Type B pancreatic cell (in vitro differentiated cells): ENCODE measurements at regions not wholly inside any gene's neighbourhood (a gene's known extent, or its start where the extent isn't known, plus 50 kb on each side); places are given as distances from the start of the nearest gene placed in this dataset.

Experiments used
- DNase-seq: peaks from one replicate; pipeline ENCODE4 v3.0.0; 2021; ENCODE audit warnings: mixed read lengths; ENCODE audit not compliant: unreplicated experiment; ENCODE audit errors: extremely low spot score
- H3K27ac Mint-ChIP-seq: 2 replicates; pipeline ENCODE4 v1.8.0; 2021; ENCODE audit warnings: mild to moderate bottlenecking, mixed read lengths
- H3K27me3 Mint-ChIP-seq: 2 replicates; pipeline ENCODE4 v1.8.0; 2021; ENCODE audit warnings: mixed read lengths
- H3K36me3 Mint-ChIP-seq: 2 replicates; pipeline ENCODE4 v1.8.0; 2021; ENCODE audit warnings: mixed read lengths
- H3K4me1 Mint-ChIP-seq: one replicate; pipeline ENCODE4 v1.8.0; 2021; ENCODE audit warnings: mixed read lengths; ENCODE audit not compliant: unreplicated experiment
- H3K4me3 Mint-ChIP-seq: 2 replicates; pipeline ENCODE4 v1.8.0; 2021; ENCODE audit warnings: mild to moderate bottlenecking, mixed read lengths
- H3K9me3 Mint-ChIP-seq: 2 replicates; pipeline ENCODE4 v1.8.0; 2021; ENCODE audit warnings: mixed read lengths
- TF ChIP-seq, protein P1 (sequence below): fragments of 200-600 bp; sonication (generic); conservative IDR thresholded peaks from 2 replicates; pipeline ENCODE4 v1.5.0; 2021; ENCODE audit warnings: antibody characterized with exemption, mild to moderate bottlenecking

DNA sequence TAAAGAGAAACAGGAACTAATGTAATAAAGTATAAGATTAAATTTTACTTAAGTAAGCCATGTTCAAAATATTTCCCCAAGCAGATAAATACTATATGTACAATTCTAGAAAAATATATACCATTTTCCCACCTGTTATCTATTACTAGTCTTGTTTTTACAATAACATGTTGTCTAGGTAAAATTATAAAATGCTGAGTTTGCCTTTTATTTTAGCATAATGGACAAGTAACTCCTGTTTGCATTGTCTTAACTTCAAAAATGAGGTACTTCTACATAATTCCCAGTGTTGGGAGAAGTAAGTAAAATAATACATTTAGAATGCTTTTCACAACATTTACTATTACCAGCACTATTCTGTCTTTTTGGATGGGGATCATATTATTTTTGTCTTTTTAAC lies 800.5 kb downstream of the SLITRK6 start:
- TF ChIP-seq, protein P1, sequence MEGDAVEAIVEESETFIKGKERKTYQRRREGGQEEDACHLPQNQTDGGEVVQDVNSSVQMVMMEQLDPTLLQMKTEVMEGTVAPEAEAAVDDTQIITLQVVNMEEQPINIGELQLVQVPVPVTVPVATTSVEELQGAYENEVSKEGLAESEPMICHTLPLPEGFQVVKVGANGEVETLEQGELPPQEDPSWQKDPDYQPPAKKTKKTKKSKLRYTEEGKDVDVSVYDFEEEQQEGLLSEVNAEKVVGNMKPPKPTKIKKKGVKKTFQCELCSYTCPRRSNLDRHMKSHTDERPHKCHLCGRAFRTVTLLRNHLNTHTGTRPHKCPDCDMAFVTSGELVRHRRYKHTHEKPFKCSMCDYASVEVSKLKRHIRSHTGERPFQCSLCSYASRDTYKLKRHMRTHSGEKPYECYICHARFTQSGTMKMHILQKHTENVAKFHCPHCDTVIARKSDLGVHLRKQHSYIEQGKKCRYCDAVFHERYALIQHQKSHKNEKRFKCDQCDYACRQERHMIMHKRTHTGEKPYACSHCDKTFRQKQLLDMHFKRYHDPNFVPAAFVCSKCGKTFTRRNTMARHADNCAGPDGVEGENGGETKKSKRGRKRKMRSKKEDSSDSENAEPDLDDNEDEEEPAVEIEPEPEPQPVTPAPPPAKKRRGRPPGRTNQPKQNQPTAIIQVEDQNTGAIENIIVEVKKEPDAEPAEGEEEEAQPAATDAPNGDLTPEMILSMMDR = no peak
- no peaks in the 10 kb centered on the region for H3K9me3 Mint-ChIP-seq
- H3K36me3 Mint-ChIP-seq = no peaks in the 10 kb centered on the region
- H3K4me3 Mint-ChIP-seq = no peak overlapping the region
- no peaks in the 10 kb centered on the region for H3K4me1 Mint-ChIP-seq
- H3K27ac Mint-ChIP-seq = no peak overlapping the region
- DNase-seq = no peak
- no peaks in the 10 kb centered on the region for H3K27me3 Mint-ChIP-seq

DNA sequence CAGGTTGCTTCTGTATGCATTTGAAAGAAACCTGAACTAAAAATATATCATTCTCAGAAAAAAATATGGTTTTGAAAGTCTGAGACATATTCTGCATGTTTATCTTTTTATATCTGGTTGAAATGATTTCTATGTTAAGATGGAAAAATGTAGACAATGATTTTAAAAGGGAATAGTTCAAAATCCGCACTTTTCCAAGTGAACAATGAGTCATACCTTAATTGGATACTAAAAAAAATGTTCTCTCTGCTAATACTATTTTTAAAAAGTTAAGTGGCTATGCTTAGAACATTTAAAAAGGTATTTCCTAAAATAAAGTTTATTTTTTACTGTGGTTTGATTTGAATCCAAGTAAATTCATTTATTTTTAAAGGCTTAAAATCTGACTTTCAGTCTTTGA lies 801.4 kb downstream of the SLITRK6 start:
- Mint-ChIP-seq H3K4me3 (no peak overlapping the region), H3K36me3 (no peaks in the 10 kb centered on the region), H3K27ac (no peak overlapping the region), H3K4me1 (no peaks in the 10 kb centered on the region), H3K27me3 (no peaks in the 10 kb centered on the region), H3K9me3 (no peaks in the 10 kb centered on the region)
- no peak for DNase-seq
- TF ChIP-seq, protein P1 = no peak

DNA sequence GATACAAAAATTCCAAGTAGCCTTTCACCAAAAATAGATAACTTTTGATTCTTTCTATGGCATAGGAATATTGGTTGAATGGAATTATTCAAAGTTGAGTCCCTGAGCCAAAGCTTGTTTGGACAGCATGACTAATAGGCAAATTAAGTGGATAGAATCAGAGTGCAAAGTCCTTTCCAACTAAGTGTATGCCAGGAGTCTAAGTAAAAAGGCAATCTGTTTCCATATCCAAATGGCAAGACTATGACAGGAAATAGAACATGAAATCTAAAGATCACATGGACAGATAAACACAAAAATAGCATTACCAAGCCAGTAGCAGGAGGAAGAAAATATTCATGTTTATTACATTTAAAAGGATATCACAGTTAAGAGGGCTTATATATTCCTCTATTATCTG lies 804.6 kb downstream of the SLITRK6 start:
- no peak overlapping the region for H3K4me3 Mint-ChIP-seq
- DNase-seq = no peak

DNA sequence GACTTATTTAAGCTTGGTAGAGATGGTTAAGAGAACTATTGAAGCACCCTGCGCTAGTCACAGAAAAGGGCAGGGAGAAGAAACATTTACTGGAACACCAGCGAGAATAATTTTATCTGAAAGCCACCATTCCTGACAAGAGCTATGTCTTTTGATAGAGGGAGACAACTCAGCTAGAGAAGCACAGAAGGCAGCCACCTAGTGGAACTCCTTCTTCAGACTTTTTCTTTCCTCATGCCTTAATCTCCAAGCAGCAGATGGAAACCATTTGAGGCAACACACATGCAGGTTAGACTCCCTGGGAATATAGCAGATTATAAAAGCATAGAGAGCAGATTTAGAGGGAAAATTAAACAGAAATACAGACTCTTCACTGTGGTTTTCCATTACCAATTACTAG lies 813.4 kb downstream of the SLITRK6 start:
- DNase-seq = no peak
- Mint-ChIP-seq H3K4me1 (no peaks in the 10 kb centered on the region), H3K4me3 (no peak overlapping the region), H3K27me3 (no peaks in the 10 kb centered on the region), H3K27ac (no peak overlapping the region), H3K9me3 (peaks cover 5% of the 10 kb centered on the region), H3K36me3 (no peaks in the 10 kb centered on the region)
- TF ChIP-seq, protein P1 = no peak

More for the DNA sequence above, 804.6 kb downstream of the SLITRK6 start:
- no peaks in the 10 kb centered on the region for H3K4me1 Mint-ChIP-seq
- H3K27me3 Mint-ChIP-seq = no peaks in the 10 kb centered on the region
- H3K27ac Mint-ChIP-seq = no peak overlapping the region
- H3K36me3 Mint-ChIP-seq = no peaks in the 10 kb centered on the region
- TF ChIP-seq, protein P1 = no peak
- H3K9me3 Mint-ChIP-seq = peaks cover 3% of the 10 kb centered on the region

DNA sequence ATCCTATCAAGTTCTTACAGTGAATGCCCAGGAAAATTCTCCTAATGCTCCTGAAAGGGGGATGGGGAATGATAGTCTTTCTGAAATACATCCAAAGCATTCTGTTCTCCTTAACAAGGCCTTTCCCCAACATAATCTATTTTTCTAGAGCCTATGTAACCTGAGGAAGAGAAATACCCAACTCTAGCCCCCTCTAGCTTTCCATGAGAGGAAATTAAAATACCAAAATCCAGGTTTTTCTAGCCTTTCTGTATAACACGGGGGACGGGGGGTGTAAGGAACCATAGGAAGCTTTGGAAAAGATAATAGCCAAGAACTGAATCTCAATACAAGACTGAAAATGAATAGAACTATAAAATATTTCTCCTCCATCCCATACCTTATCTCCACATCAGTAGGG lies 815.9 kb downstream of the SLITRK6 start:
- Mint-ChIP-seq H3K4me3 (no peak overlapping the region), H3K36me3 (no peaks in the 10 kb centered on the region), H3K27me3 (no peaks in the 10 kb centered on the region), H3K4me1 (no peaks in the 10 kb centered on the region), H3K9me3 (no peaks in the 10 kb centered on the region), H3K27ac (no peak overlapping the region)
- DNase-seq = no peak
- TF ChIP-seq, protein P1 = no peak

DNA sequence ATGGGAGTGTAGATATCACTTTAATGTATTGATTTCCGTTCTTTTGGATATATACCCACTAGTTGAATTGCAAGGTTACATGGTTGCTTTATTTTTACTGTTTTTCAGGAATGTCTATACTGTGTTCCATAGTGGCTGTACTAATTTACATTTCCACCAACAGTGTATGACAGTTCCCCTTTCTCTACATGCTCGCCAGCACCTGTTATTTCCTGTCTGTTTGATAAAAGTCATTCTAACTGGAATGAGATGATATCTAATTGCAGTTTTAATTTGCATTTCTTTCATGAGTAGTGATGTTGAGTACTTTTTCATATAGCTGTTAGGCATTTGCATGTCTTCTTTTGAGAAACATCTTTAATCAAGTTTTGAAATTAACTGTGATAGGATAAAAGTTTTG lies 818.6 kb downstream of the SLITRK6 start:
- H3K27ac Mint-ChIP-seq = no peak overlapping the region
- no peak for DNase-seq
- H3K4me1 Mint-ChIP-seq = no peaks in the 10 kb centered on the region
- no peak overlapping the region for H3K4me3 Mint-ChIP-seq
- H3K27me3 Mint-ChIP-seq = no peaks in the 10 kb centered on the region
- TF ChIP-seq, protein P1 = no peak
- H3K9me3 Mint-ChIP-seq = no peaks in the 10 kb centered on the region
- no peaks in the 10 kb centered on the region for H3K36me3 Mint-ChIP-seq
